OCI-LY7 (cell line): ENCODE measurements at regions not wholly inside any gene's neighbourhood (a gene's known extent, or its start where the extent isn't known, plus 50 kb on each side); places are given as distances from the start of the nearest gene placed in this dataset.

Experiments used
- CTCF ChIP-seq: fragments of 200-600 bp; sonication (generic); conservative IDR thresholded peaks from 2 replicates; pipeline ENCODE4 v1.5.1; 2014; ENCODE audit warnings: mild to moderate bottlenecking, antibody characterized with exemption, low read length, moderate library complexity, mixed read lengths
- EZH2phosphoT487 ChIP-seq: fragments of 200-600 bp; sonication (generic); IDR thresholded peaks from 2 replicates; pipeline ENCODE4 v1.6.1; 2018; ENCODE audit warnings: low read depth, borderline replicate concordance, mild to moderate bottlenecking, mixed run types, antibody characterized with exemption, low read length, moderate library complexity, mixed read lengths

- TF ChIP-seq CTCF (no peak), EZH2phosphoT487 (no peak)
These were observed 247.0 kb upstream of the TTC29 start for GRCh38 chr4:147192679-147193078.
